CD4-positive, alpha-beta T cell treated with Interleukin-4 for 1 hour (primary cell): ENCODE measurements at regions not wholly inside any gene's neighbourhood (a gene's known extent, or its start where the extent isn't known, plus 50 kb on each side); places are given as distances from the start of the nearest gene placed in this dataset.
A peak's percentile ranks its signal among the peaks of the same experiment; 100 is the strongest.

Experiments
- DNase-seq, 2 donors: peaks; one replicate each; pipeline ENCODE4 v3.0.0-alpha.2; 2020 to 2022

- DNase-seq: no peak
These were observed 95.8 kb upstream of the MAP1LC3B2 start for GRCh38 chr12:116463366-116463765.

- DNase-seq: no peak
These were observed 93.8 kb upstream of the MAP1LC3B2 start for GRCh38 chr12:116465407-116465806.

GRCh38 chr12:116465856-116466255 is 93.3 kb upstream of the MAP1LC3B2 start:
- DNase-seq: no peak

- no peak for DNase-seq
These were observed 92.6 kb upstream of the MAP1LC3B2 start for GRCh38 chr12:116466536-116466935.

GRCh38 chr12:116469344-116469743 is 89.8 kb upstream of the MAP1LC3B2 start:
- no peak for DNase-seq

GRCh38 chr12:116471544-116471943 is 87.6 kb upstream of the MAP1LC3B2 start:
- DNase-seq: no peak

- DNase-seq: no peak
These were observed 87.0 kb upstream of the MAP1LC3B2 start for GRCh38 chr12:116472193-116472592.

- DNase-seq: no peak
These were observed 85.8 kb upstream of the MAP1LC3B2 start for GRCh38 chr12:116473416-116473815.

- no peak for DNase-seq
These were observed 84.8 kb upstream of the MAP1LC3B2 start for GRCh38 chr12:116474331-116474730.

GRCh38 chr12:116474899-116475298 is 84.3 kb upstream of the MAP1LC3B2 start:
- DNase-seq: no peak

- no peak for DNase-seq
These were observed 82.9 kb upstream of the MAP1LC3B2 start for GRCh38 chr12:116476227-116476822.

GRCh38 chr12:116478243-116478773 is 80.9 kb upstream of the MAP1LC3B2 start:
- no peak for DNase-seq

- DNase-seq: peak in 1 of 2 donors; percentile 5
These were observed 78.9 kb upstream of the MAP1LC3B2 start for GRCh38 chr12:116480210-116480810.

- DNase-seq: no peak
These were observed 77.5 kb upstream of the MAP1LC3B2 start for GRCh38 chr12:116481726-116482125.

GRCh38 chr12:116482179-116482578 is 77.0 kb upstream of the MAP1LC3B2 start:
- DNase-seq: no peak

- DNase-seq: no peak
These were observed 76.3 kb upstream of the MAP1LC3B2 start for GRCh38 chr12:116482859-116483258.

GRCh38 chr12:116483959-116484750 is 75.0 kb upstream of the MAP1LC3B2 start:
- DNase-seq: no peak

GRCh38 chr12:116484807-116485206 is 74.4 kb upstream of the MAP1LC3B2 start:
- DNase-seq: no peak

- DNase-seq: no peak
These were observed 70.1 kb upstream of the MAP1LC3B2 start for GRCh38 chr12:116489116-116489515.

GRCh38 chr12:116490471-116490870 is 68.7 kb upstream of the MAP1LC3B2 start:
- DNase-seq: no peak

GRCh38 chr12:116492703-116493324 is 66.4 kb upstream of the MAP1LC3B2 start:
- DNase-seq: no peak

- no peak for DNase-seq
These were observed 63.9 kb upstream of the MAP1LC3B2 start for GRCh38 chr12:116495260-116495659.

GRCh38 chr12:116497051-116497591 is 62.1 kb upstream of the MAP1LC3B2 start:
- DNase-seq: no peak
